HCT116 (cell line): ENCODE measurements at regions not wholly inside any gene's neighbourhood (a gene's known extent, or its start where the extent isn't known, plus 50 kb on each side); places are given as distances from the start of the nearest gene placed in this dataset.
"Not testable (repeated sequence)": the region's sequence is repeated elsewhere in the genome, so short reads cannot be mapped to it uniquely, and the experiment has no call there.

ENCODE experiments used
- ATAC-seq: fragments of 200-7000 bp; cut with Tn5 transposase; 2 replicates; pipeline ENCODE4 v1.9.1; 2020; ENCODE audit warnings: mild to moderate bottlenecking, moderate library complexity
- BruUV-seq: library from RNA; stranded (reverse); fragments of 400-500 nt; replicated peaks from 2 replicates; lab custom pipeline; 2021; lab: Mats Ljungman, UMichigan
- CTCF ChIA-PET: fragments of 300-600 bp; sonication (Branson Sonifier 250); formaldehyde crosslinking; loops from one replicate; lab custom pipeline; 2021; ENCODE audit warnings: antibody characterized with exemption; lab: Charles Lee
- POLR2A ChIA-PET: fragments of 300-600, 350-600 bp; sonication (Branson Sonifier 250); formaldehyde crosslinking; loops from one replicate; lab custom pipeline; 2021; ENCODE audit warnings: antibody characterized with exemption; lab: Charles Lee
- RAD21 ChIA-PET, 2 experiments: fragments of 300-600 bp; sonication (Branson Sonifier 250); formaldehyde crosslinking; loops; one replicate each; lab custom pipeline; 2023; ENCODE audit warnings: low total read pairs in 2 of 2; ENCODE audit not compliant: uncharacterized antibody in 2 of 2, unreplicated experiment in 2 of 2, low non-redundant PET in 1 of 2; lab: Charles Lee
- DNase-seq: peaks from one replicate; pipeline ENCODE4 v3.0.0-alpha.2; 2010; ENCODE audit warnings: low read depth, low spot score
- H2AFZ ChIP-seq: fragments of 200-600 bp; shearing (Covaris generic), sonication (generic); 2 replicates; pipeline ENCODE4 v1.6.1; 2017; ENCODE audit warnings: low read depth, mixed run types, mixed read lengths, antibody characterized with exemption, low read length; ENCODE audit not compliant: poor library complexity, severe bottlenecking
- H3K27ac ChIP-seq: 2 replicates; pipeline ENCODE4 v1.5.1; 2012; ENCODE audit warnings: low read depth, low read length
- H3K27me3 ChIP-seq: fragments of 200-600 bp; sonication (generic); 2 replicates; pipeline ENCODE4 v1.6.1; 2016; ENCODE audit warnings: mixed run types, low read length, mixed read lengths; ENCODE audit not compliant: insufficient read depth
- H3K36me3 ChIP-seq, 2 experiments: fragments of 200-500 bp in 1 of 2; fragments of 200-600 bp in 1 of 2; sonication (Bioruptor generic) in 1 of 2; sonication (generic) in 1 of 2; 2 replicates each; pipeline versions ENCODE4 v1.5.1 to v1.6.1; 2014 to 2016; ENCODE audit warnings: low read length in 2 of 2, inconsistent platforms in 1 of 2, mixed read lengths in 1 of 2, mixed run types in 1 of 2; ENCODE audit not compliant: insufficient read depth in 2 of 2, control insufficient read depth in 1 of 2
- H3K4me1 ChIP-seq, 2 experiments: fragments of 200-600 bp in 1 of 2; sonication (generic) in 1 of 2; 2 replicates each; pipeline versions ENCODE4 v1.5.1 to v1.6.1; 2012 to 2017; ENCODE audit warnings: low read length in 2 of 2, inconsistent platforms in 1 of 2, mild to moderate bottlenecking in 1 of 2, mixed read lengths in 1 of 2, mixed run types in 1 of 2, moderate library complexity in 1 of 2; ENCODE audit not compliant: insufficient read depth in 2 of 2, control insufficient read depth in 1 of 2
- H3K4me2 ChIP-seq: fragments of 200-600 bp; sonication (generic); 2 replicates; pipeline ENCODE4 v1.6.1; 2017; ENCODE audit warnings: mixed run types, low read length, mixed read lengths
- H3K4me3 ChIP-seq, 2 experiments: fragments of 200-600 bp in 1 of 2; sonication (generic) in 1 of 2; replicated peaks in 1 of 2; 2 replicates each; pipeline ENCODE4 v1.5.1; 2011 to 2016; ENCODE audit warnings: low read length in 2 of 2, control low read depth in 1 of 2, low read depth in 1 of 2, mild to moderate bottlenecking in 1 of 2, mixed read lengths in 1 of 2, mixed run types in 1 of 2
- H3K79me2 ChIP-seq: fragments of 200-600 bp; sonication (generic); 2 replicates; pipeline ENCODE4 v1.6.1; 2017; ENCODE audit warnings: mild to moderate bottlenecking, mixed run types, low read length, moderate library complexity, mixed read lengths; ENCODE audit not compliant: insufficient read depth
- H3K9ac ChIP-seq: fragments of 200-600 bp; sonication (generic); 2 replicates; pipeline ENCODE4 v1.6.1; 2016; ENCODE audit warnings: low read length, mixed read lengths
- H3K9me2 ChIP-seq: fragments of 200-600 bp; sonication (generic), shearing (Covaris generic); 2 replicates; pipeline ENCODE4 v1.6.1; 2017; ENCODE audit warnings: mixed run types, mild to moderate bottlenecking, moderate library complexity; ENCODE audit not compliant: insufficient read depth
- H3K9me3 ChIP-seq, 2 experiments: fragments of 200-500 bp in 1 of 2; fragments of 200-600 bp in 1 of 2; sonication (Bioruptor generic) in 1 of 2; sonication (generic) in 1 of 2; 2 replicates each; pipeline ENCODE4 v1.6.1; 2014 to 2017; ENCODE audit warnings: low read length in 2 of 2, mixed read lengths in 2 of 2, inconsistent platforms in 1 of 2, low read depth in 1 of 2, mild to moderate bottlenecking in 1 of 2, mixed run types in 1 of 2, moderate library complexity in 1 of 2; ENCODE audit not compliant: control insufficient read depth in 1 of 2, insufficient read depth in 1 of 2
- H4K20me1 ChIP-seq: fragments of 200-600 bp; sonication (generic), shearing (Covaris generic); 2 replicates; pipeline ENCODE4 v1.6.1; 2017; ENCODE audit warnings: mixed run types, mild to moderate bottlenecking, moderate library complexity; ENCODE audit not compliant: insufficient read depth
- ELF1 ChIP-seq: IDR thresholded peaks from 2 replicates; pipeline ENCODE4 v1.6.1; 2012; ENCODE audit warnings: low read depth, borderline replicate concordance
- POLR2AphosphoS5 ChIP-seq: IDR thresholded peaks from 2 replicates; pipeline ENCODE4 v1.6.1; 2011; ENCODE audit warnings: mild to moderate bottlenecking, low read depth, low read length, moderate library complexity
- ZFX ChIP-seq: fragments of 450-650 bp; IDR thresholded peaks from 2 replicates; pipeline ENCODE4 v1.6.1; 2017
- intact Hi-C: fragments of 100-400 bp; cut with micrococcal nuclease; formaldehyde crosslinking; loops from 2 replicates; pipeline ENCODE4 v1.10.0; 2022
- TF ChIP-seq, protein P1 (sequence below): IDR thresholded peaks from 2 replicates; pipeline ENCODE4 v1.6.1; 2012

DNA sequence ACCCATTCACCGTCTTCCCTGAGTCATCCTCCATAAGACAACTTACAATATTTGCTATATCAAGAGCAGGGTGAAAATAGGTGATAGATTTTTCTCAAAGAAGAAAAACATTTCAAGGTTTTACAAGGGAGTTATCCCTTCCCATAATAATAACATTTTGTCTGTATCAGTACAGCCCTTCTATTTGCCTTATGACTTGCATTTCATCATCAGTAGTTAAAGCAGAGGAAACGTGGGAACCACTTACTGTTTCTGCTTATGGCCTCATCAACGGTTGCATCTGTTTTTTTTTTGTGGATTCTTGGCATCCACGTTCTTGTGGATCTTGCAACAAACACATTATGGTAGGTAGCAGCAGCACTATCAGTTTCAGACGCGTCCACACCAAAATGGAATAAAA lies 678.4 kb upstream of the DEFB115 start:
- RAD21 ChIA-PET, DNase-seq, BruUV-seq, H3K79me2 ChIP-seq, H3K4me3 ChIP-seq, H3K4me1 ChIP-seq, ATAC-seq, CTCF ChIA-PET, H3K9ac ChIP-seq, H3K9me3 ChIP-seq, intact Hi-C loops, H3K27ac ChIP-seq, H3K9me2 ChIP-seq, H3K36me3 ChIP-seq, H4K20me1 ChIP-seq, H3K27me3 ChIP-seq, H2AFZ ChIP-seq, POLR2A ChIA-PET: not testable (repeated sequence)
- H3K4me2 ChIP-seq = peak overlapping the region; percentile 80

DNA sequence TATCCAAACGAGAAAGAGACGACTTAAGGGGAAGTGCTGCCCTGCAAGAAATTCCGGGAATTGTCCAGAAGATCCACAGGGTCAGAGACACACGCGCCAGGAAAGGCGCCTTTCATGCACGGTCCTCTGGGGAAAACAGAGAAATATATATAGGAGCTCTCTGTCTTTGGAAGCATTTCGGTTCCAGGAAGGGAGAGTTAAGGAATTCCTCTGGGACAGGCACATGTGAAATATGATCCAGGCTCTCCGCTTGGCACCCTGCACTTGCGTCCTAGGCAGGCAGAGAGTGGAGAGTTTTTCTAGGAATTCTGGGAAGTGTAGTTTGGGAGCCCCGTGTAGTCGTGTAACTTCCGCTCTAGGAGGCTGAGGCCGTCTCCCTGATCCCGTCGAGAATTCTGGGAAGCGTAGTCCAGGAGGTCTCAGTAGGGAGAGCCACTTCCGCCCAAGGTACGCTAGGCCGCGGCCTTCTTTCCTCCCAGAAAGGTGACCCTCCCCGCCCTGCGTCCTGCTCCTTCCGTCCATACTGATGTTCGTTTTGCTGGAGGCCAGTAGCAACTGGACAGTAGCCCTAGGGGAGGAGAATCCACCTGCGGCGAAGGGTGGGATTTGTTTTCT lies 677.5 kb upstream of the DEFB115 start:
- POLR2A ChIA-PET = not testable (repeated sequence)

DNA sequence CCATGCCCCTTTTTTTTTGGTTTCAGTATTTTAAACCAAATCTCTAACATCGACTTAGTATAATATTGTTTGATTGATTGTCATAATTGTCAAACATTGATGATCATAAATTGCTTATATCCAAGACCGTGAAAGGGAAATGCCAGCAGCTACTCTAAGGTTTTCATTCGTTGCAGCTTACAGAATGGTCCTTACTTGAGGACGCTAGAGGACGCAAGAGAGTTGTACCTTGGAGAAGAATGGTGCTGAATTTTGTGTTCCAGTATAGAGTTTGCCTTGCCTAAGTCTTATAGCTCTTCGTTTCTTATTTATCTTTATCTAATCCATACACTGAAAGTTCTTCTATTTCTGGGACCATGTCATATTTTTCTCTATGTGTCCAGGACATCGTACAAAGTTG lies 675.6 kb upstream of the DEFB115 start:
- POLR2A ChIA-PET, H3K27me3 ChIP-seq, H3K9ac ChIP-seq, DNase-seq, H3K36me3 ChIP-seq, H3K4me2 ChIP-seq, H3K9me3 ChIP-seq, H4K20me1 ChIP-seq, H3K79me2 ChIP-seq, BruUV-seq, CTCF ChIA-PET, H3K27ac ChIP-seq, H3K9me2 ChIP-seq, H3K4me3 ChIP-seq, H2AFZ ChIP-seq, H3K4me1 ChIP-seq, RAD21 ChIA-PET, ATAC-seq: not testable (repeated sequence)
- intact Hi-C loops = loop anchor here (10.0 kb wide), 1 partner anchor 207 kb away; no protein-coding TSS in a partner anchor

More for the DNA sequence above, 677.5 kb upstream of the DEFB115 start:
- peak overlapping the region; percentile 55 for H3K9ac ChIP-seq
- H4K20me1 ChIP-seq, H3K9me2 ChIP-seq, H3K36me3 ChIP-seq, RAD21 ChIA-PET, H3K9me3 ChIP-seq, H3K79me2 ChIP-seq, H3K4me1 ChIP-seq, BruUV-seq, H3K27me3 ChIP-seq, CTCF ChIA-PET: not testable (repeated sequence)
- peak overlapping the region; percentile 82 for H2AFZ ChIP-seq
- peak; percentile 80 for DNase-seq
- peak; percentile 99 for ATAC-seq
- TF ChIP-seq POLR2AphosphoS5 (peak; percentile 71), ELF1 (peak; percentile 66), ZFX (peak; percentile 64)
- TF ChIP-seq, protein P1, sequence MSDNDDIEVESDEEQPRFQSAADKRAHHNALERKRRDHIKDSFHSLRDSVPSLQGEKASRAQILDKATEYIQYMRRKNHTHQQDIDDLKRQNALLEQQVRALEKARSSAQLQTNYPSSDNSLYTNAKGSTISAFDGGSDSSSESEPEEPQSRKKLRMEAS = peak; percentile 38; the same call in 1 of the 2 replicates
- intact Hi-C loops = loop anchor here (10.0 kb wide), 1 partner anchor 205 kb away; no protein-coding TSS in a partner anchor
- H3K4me2 ChIP-seq = peak overlapping the region; percentile 80
- peak overlapping the region; percentile 43; the same call in 1 of the 2 replicates for H3K27ac ChIP-seq
- peak overlapping the region; percentile 45 to 59 for H3K4me3 ChIP-seq

DNA sequence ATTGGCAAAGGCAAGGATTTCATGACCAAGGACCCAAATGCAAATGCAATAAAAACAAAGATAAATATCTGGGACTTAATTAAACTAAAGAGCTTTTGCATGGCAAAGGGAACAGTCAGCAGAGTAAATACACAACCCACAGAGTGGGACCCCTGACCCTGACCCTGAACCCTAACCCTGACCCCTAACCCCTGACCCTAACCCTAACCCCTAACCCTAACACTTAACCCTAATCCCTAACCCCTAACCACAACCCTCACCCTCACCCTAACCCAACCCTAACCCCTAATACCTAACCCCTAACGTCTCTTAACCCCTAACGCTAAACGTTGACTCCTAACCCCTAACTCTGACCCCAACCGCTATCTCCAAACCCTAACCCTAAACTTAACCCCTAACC lies 673.1 kb upstream of the DEFB115 start:
- DNase-seq, H2AFZ ChIP-seq, H3K9me2 ChIP-seq, BruUV-seq, RAD21 ChIA-PET, ATAC-seq, H3K4me1 ChIP-seq, H3K27me3 ChIP-seq, H3K4me3 ChIP-seq, H3K79me2 ChIP-seq, H3K36me3 ChIP-seq, POLR2A ChIA-PET, H3K27ac ChIP-seq, H3K9me3 ChIP-seq, CTCF ChIA-PET, H4K20me1 ChIP-seq, H3K9ac ChIP-seq: not testable (repeated sequence)
- intact Hi-C loops = loop anchor here (10.0 kb wide), 1 partner anchor 210 kb away; no protein-coding TSS in a partner anchor
- peak overlapping the region; percentile 45; the same call in 1 of the 2 replicates for H3K4me2 ChIP-seq
